ENCODE measurements at regions not wholly inside any gene's neighbourhood (a gene's known extent, or its start where the extent isn't known, plus 50 kb on each side); places are given as distances from the start of the nearest gene placed in this dataset.

GRCh38 chr12:53816360-53817020 lies 64.7 kb upstream of the CISTR start:
- no peak for TF ChIP-seq EZH2 (IDR thresholded peaks at IDR 0.05)
- TF ChIP-seq, protein P1, sequence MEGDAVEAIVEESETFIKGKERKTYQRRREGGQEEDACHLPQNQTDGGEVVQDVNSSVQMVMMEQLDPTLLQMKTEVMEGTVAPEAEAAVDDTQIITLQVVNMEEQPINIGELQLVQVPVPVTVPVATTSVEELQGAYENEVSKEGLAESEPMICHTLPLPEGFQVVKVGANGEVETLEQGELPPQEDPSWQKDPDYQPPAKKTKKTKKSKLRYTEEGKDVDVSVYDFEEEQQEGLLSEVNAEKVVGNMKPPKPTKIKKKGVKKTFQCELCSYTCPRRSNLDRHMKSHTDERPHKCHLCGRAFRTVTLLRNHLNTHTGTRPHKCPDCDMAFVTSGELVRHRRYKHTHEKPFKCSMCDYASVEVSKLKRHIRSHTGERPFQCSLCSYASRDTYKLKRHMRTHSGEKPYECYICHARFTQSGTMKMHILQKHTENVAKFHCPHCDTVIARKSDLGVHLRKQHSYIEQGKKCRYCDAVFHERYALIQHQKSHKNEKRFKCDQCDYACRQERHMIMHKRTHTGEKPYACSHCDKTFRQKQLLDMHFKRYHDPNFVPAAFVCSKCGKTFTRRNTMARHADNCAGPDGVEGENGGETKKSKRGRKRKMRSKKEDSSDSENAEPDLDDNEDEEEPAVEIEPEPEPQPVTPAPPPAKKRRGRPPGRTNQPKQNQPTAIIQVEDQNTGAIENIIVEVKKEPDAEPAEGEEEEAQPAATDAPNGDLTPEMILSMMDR (IDR thresholded peaks at IDR 0.05), result no peak
- TF ChIP-seq EZH2phosphoT487 (IDR thresholded peaks at IDR 0.05), result no peak

Data from neural progenitor cell (in vitro differentiated cells).